ENCODE measurements at regions not wholly inside any gene's neighbourhood (a gene's known extent, or its start where the extent isn't known, plus 50 kb on each side); places are given as distances from the start of the nearest gene placed in this dataset.
A peak's percentile ranks its signal among the peaks of the same experiment; 100 is the strongest.

- DNase-seq (ENCODE audit: low spot score): no peak
Observed at GRCh38 chrX:9317176-9317575, 147.7 kb upstream of the TBL1X start.

- no peak for DNase-seq (ENCODE audit: low spot score)
Observed at GRCh38 chrX:9318213-9318612, 146.6 kb upstream of the TBL1X start.

GRCh38 chrX:9318766-9319165 lies 146.1 kb upstream of the TBL1X start:
- DNase-seq (ENCODE audit: low spot score): no peak

- DNase-seq (ENCODE audit: low spot score): no peak
Observed at GRCh38 chrX:9320940-9321339, 143.9 kb upstream of the TBL1X start.

- DNase-seq (ENCODE audit: low spot score): no peak
Observed at GRCh38 chrX:9324676-9325075, 140.2 kb upstream of the TBL1X start.

GRCh38 chrX:9326369-9326768 lies 138.5 kb upstream of the TBL1X start:
- DNase-seq (ENCODE audit: low spot score): no peak

- DNase-seq (ENCODE audit: low spot score): no peak
Observed at GRCh38 chrX:9327086-9327746, 137.6 kb upstream of the TBL1X start.

- peak; percentile 48 for DNase-seq (ENCODE audit: low spot score)
Observed at GRCh38 chrX:9327747-9328145, 137.1 kb upstream of the TBL1X start.

GRCh38 chrX:9329056-9329455 lies 135.8 kb upstream of the TBL1X start:
- DNase-seq (ENCODE audit: low spot score): no peak

GRCh38 chrX:9330249-9330982 lies 134.4 kb upstream of the TBL1X start:
- no peak for DNase-seq (ENCODE audit: low spot score)

- DNase-seq (ENCODE audit: low spot score): no peak
Observed at GRCh38 chrX:9333873-9334560, 130.8 kb upstream of the TBL1X start.

GRCh38 chrX:9335251-9335650 lies 129.6 kb upstream of the TBL1X start:
- no peak for DNase-seq (ENCODE audit: low spot score)

- no peak for DNase-seq (ENCODE audit: low spot score)
Observed at GRCh38 chrX:9336456-9336855, 128.4 kb upstream of the TBL1X start.

- no peak for DNase-seq (ENCODE audit: low spot score)
Observed at GRCh38 chrX:9337046-9337445, 127.8 kb upstream of the TBL1X start.

- no peak for DNase-seq (ENCODE audit: low spot score)
Observed at GRCh38 chrX:9338986-9339385, 125.9 kb upstream of the TBL1X start.

GRCh38 chrX:9339603-9340491 lies 125.0 kb upstream of the TBL1X start:
- no peak for DNase-seq (ENCODE audit: low spot score)

- DNase-seq (ENCODE audit: low spot score): no peak
Observed at GRCh38 chrX:9340598-9341290, 124.1 kb upstream of the TBL1X start.

GRCh38 chrX:9341291-9342201 lies 123.3 kb upstream of the TBL1X start:
- peak; percentile 26 for DNase-seq (ENCODE audit: low spot score)

- peak; percentile 76 for DNase-seq (ENCODE audit: low spot score)
Observed at GRCh38 chrX:9342561-9343051, 122.3 kb upstream of the TBL1X start.

GRCh38 chrX:9343971-9344370 lies 120.9 kb upstream of the TBL1X start:
- no peak for DNase-seq (ENCODE audit: low spot score)
